HepG2 (cell line): ENCODE measurements at regions not wholly inside any gene's neighbourhood (a gene's known extent, or its start where the extent isn't known, plus 50 kb on each side); places are given as distances from the start of the nearest gene placed in this dataset.
"Not testable (repeated sequence)": the region's sequence is repeated elsewhere in the genome, so short reads cannot be mapped to it uniquely, and the experiment has no call there.

Experiments
- CBX2 ChIP-seq, 2 experiments: fragments of 200-600 bp in 1 of 2; sonication (generic); formaldehyde crosslinking in 1 of 2; IDR thresholded peaks; 2 replicates each; pipeline versions ENCODE4 v1.7.0 to v1.8.1; 2018 to 2022; ENCODE audit warnings: low read depth in 2 of 2, low read length in 1 of 2, mild to moderate bottlenecking in 1 of 2, missing genetic modification reagents in 1 of 2
- GLI4 ChIP-seq: sonication (generic); formaldehyde crosslinking; IDR thresholded peaks from 2 replicates; pipeline ENCODE4 v1.5.1; 2020; ENCODE audit warnings: missing genetic modification reagents, mild to moderate bottlenecking, moderate library complexity, borderline replicate concordance
- HMGXB4 ChIP-seq, 2 experiments: sonication (generic) in 1 of 2; formaldehyde crosslinking in 1 of 2; IDR thresholded peaks; 2 replicates each; pipeline versions ENCODE4 v1.4.0 to v1.6.1; 2018 to 2020; ENCODE audit warnings: missing genetic modification reagents in 2 of 2, borderline replicate concordance in 1 of 2, low read depth in 1 of 2, mild to moderate bottlenecking in 1 of 2, missing biosample characterization in 1 of 2
- NFIC ChIP-seq: IDR thresholded peaks from 2 replicates; pipeline ENCODE4 v1.6.1; 2012; ENCODE audit warnings: mild to moderate bottlenecking, low read length, inconsistent platforms
- NFYC ChIP-seq: IDR thresholded peaks from 2 replicates; pipeline ENCODE4 v1.6.1; 2016; ENCODE audit warnings: missing genetic modification reagents, missing compliant biosample characterization
- PHF5A ChIP-seq: IDR thresholded peaks from one replicate; pipeline ENCODE4 v1.6.1; 2018; ENCODE audit warnings: low read depth, missing genetic modification reagents; ENCODE audit not compliant: unreplicated experiment
- POLR2AphosphoS5 ChIP-seq: IDR thresholded peaks from 2 replicates; pipeline ENCODE4 v1.6.1; 2012; ENCODE audit warnings: low read depth, low read length
- PRDM15 ChIP-seq: sonication (generic); formaldehyde crosslinking; IDR thresholded peaks from 2 replicates; pipeline ENCODE4 v1.4.0; 2020; ENCODE audit warnings: missing genetic modification reagents
- PRMT3 ChIP-seq: sonication (generic); formaldehyde crosslinking; IDR thresholded peaks from 2 replicates; pipeline ENCODE4 v1.8.1; 2022; ENCODE audit warnings: low read depth, mild to moderate bottlenecking, moderate library complexity, missing genetic modification reagents, borderline replicate concordance
- SUZ12 ChIP-seq: fragments of 150-350 bp; IDR thresholded peaks from 2 replicates; pipeline ENCODE4 v1.6.1; 2014; ENCODE audit warnings: low read depth, low read length
- ZNF367 ChIP-seq: sonication (generic); formaldehyde crosslinking; IDR thresholded peaks from 2 replicates; pipeline ENCODE4 v1.4.0; 2020; ENCODE audit warnings: missing genetic modification reagents, borderline replicate concordance
- TF ChIP-seq, protein P1 (sequence below): sonication (generic); formaldehyde crosslinking; IDR thresholded peaks from 2 replicates; pipeline ENCODE4 v1.5.0; 2020; ENCODE audit warnings: mild to moderate bottlenecking, missing genetic modification reagents, moderate library complexity
- TF ChIP-seq, protein P2 (sequence below): IDR thresholded peaks from 2 replicates; pipeline ENCODE4 v1.6.1; 2016

GRCh38 chr7:65177041-65177440 lies 170.6 kb upstream of the ERV3-1 start:
- not testable (repeated sequence) for TF ChIP-seq NFIC; ZNF367 (CRISPR knock-in tag); GLI4 (CRISPR knock-in tag); NFYC (CRISPR knock-in tag); SUZ12; PRDM15 (CRISPR knock-in tag); PHF5A (CRISPR knock-in tag); CBX2 (IDR thresholded peaks at IDR 0.05; ENCODE audit: low read depth, low read length); CBX2 (CRISPR knock-in tag; IDR thresholded peaks at IDR 0.05; ENCODE audit: low read depth); POLR2AphosphoS5; HMGXB4 (CRISPR knock-in tag; IDR thresholded peaks at IDR 0.05; ENCODE audit: borderline replicate concordance in 1 of 2, low read depth in 1 of 2); PRMT3 (CRISPR knock-in tag)
- TF ChIP-seq, protein P1, sequence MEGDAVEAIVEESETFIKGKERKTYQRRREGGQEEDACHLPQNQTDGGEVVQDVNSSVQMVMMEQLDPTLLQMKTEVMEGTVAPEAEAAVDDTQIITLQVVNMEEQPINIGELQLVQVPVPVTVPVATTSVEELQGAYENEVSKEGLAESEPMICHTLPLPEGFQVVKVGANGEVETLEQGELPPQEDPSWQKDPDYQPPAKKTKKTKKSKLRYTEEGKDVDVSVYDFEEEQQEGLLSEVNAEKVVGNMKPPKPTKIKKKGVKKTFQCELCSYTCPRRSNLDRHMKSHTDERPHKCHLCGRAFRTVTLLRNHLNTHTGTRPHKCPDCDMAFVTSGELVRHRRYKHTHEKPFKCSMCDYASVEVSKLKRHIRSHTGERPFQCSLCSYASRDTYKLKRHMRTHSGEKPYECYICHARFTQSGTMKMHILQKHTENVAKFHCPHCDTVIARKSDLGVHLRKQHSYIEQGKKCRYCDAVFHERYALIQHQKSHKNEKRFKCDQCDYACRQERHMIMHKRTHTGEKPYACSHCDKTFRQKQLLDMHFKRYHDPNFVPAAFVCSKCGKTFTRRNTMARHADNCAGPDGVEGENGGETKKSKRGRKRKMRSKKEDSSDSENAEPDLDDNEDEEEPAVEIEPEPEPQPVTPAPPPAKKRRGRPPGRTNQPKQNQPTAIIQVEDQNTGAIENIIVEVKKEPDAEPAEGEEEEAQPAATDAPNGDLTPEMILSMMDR (CRISPR knock-in tag): not testable (repeated sequence)
- TF ChIP-seq, protein P2, sequence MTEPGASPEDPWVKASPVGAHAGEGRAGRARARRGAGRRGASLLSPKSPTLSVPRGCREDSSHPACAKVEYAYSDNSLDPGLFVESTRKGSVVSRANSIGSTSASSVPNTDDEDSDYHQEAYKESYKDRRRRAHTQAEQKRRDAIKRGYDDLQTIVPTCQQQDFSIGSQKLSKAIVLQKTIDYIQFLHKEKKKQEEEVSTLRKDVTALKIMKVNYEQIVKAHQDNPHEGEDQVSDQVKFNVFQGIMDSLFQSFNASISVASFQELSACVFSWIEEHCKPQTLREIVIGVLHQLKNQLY (CRISPR knock-in tag): not testable (repeated sequence)
